ENCODE measurements at regions not wholly inside any gene's neighbourhood (a gene's known extent, or its start where the extent isn't known, plus 50 kb on each side); places are given as distances from the start of the nearest gene placed in this dataset.

DNA sequence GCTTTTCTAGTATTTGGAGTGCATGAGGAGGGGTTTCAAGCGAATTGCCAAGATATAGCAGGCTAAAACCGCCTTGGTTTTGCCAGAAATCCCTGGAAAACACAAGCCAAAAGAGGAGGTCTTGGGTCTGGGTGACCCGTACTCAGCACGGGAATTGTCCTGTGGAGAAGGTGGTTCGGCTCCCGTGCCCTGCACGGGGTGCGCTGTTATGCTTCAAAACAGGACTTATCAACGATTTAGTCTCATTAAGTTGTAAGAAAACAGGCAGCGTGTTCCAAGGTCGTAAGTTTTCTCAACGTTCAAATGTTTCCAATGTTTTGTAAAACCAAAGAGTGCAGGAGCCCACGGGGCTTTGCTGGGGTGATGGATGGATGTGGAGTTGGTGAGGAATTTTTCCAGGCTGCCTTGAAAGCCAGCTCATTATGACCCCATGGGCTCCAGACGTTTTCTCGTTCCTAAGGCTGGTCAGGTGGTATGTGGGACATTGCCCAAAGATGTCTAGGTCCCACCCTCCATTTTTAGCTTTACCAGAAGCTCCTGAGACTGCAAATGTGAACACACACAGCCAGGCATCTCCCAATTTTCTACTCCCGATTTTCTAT lies 75.4 kb upstream of the CLDN14 start:
- no peak for DNase-seq (ENCODE audit: low read depth)

DNA sequence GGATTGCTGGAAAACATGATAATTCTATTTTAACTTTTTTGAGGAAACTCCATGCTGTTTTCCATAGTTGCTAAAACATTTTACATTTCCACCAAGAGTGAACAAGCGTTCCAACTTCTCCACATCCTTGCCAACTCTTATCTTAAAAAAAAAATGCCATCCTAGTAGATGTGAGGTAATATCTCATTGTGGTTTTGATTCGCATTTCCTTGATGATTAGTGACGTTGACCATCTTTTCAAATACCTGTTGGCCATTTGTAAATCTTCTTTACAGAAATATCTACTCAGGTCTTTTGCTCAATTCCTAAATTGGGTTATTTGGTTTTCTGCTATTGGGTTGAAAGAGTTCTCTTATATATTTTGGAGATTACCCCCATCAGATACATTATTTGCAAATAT lies 77.4 kb upstream of the CLDN14 start:
- DNase-seq (ENCODE audit: low read depth), result no peak

DNA sequence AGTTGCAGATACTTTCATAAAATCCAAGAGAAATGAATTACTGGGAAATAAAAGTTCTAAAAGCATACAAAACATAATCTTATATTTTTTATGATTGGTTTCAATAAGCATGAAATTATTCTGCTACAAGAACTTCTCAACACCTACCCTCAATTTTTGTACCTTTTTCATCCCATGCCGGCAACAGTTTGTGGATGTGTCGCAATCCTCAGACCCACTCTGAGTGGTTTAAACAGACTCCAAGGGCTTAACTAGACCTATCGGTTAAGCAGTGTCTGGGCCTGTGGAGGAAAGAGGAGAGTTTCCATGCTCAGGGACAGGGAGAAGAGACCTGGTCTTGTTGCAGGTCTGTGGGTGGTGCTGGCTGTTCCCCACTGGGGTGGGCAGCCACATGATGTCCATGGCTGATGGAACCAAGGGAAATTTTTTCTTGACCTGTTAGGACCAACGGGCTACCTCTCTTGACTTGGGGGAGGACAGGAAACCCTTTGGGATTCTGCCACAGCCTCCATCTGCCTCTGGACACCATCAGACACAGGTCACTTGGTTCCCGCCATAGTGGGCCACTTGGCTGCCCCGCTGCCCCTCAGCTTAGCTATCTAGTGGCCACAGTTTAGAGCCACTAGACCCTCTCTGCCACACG lies 81.1 kb upstream of the CLDN14 start:
- no peak for DNase-seq (ENCODE audit: low read depth)

DNA sequence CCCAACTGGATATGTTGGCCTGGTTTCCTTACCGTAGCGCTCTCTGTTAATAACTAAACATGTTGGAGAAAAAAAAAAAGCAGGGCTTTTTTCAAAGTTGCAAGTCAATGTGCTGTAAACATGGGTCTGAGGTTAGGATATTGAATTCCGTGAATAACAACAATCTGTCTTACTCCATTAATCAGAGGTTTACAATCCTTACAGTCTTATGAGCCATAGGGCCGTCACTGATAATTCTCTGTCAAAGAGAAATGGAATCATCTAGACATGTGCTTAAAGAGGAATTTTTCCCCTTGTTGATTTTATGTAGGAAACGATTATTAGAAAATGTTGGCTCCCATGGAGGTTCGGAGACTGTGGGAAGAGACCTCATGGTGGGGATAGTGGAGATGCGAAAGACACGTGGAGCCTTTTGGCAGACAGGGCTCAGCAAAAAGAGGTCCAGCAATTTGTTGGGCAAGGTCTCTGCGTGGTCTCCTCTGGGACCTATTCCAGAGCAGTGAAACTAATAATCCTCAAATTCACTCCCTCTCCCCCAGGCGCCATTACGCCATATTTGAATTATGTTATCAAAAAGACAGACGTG lies 83.5 kb upstream of the CLDN14 start:
- no peak for DNase-seq (ENCODE audit: low read depth)

DNA sequence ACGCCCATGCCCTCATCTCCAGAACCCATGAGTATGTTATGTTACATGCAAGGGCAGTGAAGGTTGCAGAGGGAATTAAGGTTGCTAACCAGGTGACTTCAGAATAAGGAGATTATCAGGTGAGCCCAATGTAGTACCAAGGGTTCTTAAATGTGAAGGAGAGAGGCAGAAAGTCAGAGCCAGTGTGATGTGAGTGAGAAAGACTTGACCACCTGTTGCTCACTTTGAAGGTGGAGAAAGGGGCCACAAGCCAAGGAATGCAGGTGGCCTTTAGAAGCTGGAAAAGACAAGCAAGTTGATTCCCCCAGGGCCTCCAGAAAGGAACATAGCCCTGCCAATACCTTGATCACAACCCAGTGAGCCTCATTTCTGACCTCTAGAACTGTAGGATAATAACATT lies 84.7 kb upstream of the CLDN14 start:
- no peak for DNase-seq (ENCODE audit: low read depth)

DNA sequence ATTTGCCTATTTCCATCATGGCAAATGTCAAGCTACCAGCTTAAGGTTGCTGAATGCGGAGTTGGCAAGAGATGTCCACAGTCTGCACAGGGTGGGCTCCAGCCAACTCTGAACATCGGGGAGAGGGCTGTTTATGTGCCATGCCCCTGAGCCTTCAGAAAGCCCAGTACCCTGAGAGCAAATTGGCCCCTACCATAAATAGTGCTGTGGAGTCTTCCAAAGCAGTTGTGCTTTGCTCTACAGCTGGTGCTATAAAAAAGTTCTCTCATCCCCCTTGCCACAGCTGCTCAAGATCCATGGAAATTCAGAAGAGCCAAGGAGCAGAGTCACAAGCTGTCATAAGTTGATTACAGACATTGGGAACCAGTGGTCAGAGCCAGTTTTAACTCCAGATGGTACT lies 85.6 kb upstream of the CLDN14 start:
- DNase-seq (ENCODE audit: low read depth), result no peak

DNA sequence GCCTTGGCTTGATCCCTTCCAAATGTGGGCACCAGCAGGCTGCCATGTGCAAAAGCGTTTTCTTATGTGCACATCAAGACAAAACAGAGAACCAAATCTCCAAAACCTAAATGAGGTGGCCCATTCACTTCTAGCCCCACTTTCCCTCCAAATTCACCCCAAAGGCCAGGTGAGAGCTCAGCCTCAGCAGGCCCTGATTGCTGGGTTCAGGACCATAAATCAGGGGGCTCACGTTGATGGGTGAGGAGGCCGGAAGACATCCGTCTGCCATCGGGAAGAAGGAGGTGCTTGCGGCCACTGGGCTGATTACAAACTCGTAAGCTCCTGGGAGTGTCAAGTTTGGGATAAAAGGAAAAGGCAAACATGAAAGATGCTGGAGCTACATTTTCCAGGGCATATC lies 86.7 kb upstream of the CLDN14 start:
- no peak for DNase-seq (ENCODE audit: low read depth)

DNA sequence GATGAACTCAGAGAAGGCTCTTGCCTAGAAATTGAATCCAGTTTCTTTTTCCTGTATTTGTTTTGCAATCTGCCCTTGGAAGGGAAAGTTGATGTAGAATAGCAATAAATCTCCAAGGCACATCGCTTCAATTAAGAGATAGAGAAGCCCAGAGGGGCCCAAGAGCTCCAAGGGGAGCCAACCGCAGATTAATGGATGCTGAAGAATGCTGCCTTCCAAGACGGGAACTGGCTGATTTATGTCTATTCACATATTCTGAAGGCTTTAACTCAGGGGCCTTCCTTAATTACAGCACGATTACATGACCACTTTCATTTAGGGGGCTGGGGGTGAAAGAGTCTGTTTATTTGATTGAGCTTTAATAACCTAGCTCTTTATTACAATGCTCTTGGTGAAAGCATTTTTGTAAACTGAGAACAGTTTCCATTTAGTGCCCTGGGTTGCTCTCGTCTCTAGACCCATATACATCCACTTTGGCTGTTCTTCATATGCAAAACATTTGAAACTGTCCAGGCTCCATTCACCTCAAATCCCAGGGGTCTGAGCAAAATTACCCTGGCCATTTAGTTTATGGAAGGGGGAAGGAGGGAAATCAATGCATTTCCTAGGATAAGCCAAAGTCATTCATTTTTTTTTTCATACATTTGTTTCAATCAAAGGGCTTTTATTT lies 87.4 kb upstream of the CLDN14 start:
- DNase-seq (ENCODE audit: low read depth), result no peak

DNA sequence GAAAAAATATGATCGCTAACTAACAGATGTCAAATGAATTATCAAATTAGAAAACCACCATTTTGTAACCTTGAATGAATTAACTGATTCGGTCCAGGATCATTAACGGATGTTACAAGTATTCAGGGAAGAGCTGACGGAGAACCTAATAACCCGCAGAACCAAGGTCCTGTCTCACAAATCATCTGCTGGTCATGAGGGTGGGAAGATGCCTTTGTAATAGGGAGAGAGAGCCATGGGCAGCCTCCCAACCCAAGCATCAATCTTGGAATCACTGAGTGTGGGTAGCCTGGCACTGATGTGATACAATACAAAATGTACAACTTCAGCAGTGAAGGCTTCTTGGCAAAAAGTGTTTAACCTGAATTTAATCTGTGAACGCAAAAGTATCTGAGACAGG lies 89.6 kb upstream of the CLDN14 start:
- DNase-seq (ENCODE audit: low read depth), result no peak

DNA sequence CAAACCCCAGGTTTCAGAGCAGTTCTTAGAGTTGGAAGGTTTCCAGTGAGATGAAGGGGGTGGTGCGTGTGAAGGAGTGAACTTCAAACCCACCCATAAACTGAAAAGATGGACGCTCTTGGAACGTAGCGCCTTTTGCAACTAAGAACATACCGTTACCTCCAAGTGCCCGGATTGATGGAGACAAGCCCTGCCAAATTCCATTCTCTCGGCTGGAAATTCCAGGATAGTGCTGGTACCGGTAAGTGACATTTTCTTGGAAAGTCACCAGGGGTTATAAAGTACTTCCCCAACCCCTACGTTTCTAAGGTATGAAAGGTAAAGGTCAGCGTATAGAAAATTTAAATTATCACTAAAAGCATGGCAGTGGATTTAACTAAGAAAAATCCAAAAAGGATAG lies 91.6 kb upstream of the CLDN14 start:
- no peak for DNase-seq (ENCODE audit: low read depth)

DNA sequence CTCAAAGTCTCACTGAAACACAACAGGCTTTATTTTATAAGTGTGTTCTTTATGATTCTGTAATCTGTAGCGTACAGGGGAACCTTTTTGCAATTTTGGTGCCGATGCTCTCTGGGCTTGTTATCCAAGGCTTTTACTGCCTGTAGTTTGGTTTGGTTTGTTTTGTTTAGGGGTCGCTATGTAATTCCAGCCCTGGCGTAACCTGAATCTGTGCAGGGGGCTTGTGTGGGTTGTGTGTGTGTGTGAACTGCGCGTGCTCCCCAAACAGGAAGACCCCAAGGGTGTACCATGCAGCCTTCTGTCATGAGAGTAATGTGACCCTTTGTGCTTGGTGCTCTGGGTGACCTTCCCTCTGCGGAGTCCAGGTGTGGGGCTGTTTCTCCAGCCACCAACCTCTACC lies 92.1 kb upstream of the CLDN14 start:
- no peak for DNase-seq (ENCODE audit: low read depth)

DNA sequence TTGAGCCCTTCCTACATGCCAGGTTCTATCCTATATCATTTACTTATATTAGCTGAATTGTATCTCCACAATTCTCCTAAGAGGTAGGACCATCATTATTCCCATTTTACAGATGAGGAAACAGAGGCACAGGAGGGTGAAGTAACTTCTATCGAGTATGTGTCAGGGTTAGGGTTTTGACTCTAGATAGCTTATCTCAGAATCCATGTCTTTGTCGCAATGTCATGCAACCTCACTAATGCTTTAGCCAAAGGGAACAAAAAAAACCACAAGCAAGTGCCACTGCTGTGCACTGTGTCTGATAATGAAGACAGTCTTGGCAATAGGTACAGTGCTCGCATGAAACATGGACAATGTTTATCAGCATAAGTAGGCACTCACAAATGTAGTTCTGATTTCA lies 95.4 kb upstream of the CLDN14 start:
- DNase-seq (ENCODE audit: low read depth), result no peak

DNA sequence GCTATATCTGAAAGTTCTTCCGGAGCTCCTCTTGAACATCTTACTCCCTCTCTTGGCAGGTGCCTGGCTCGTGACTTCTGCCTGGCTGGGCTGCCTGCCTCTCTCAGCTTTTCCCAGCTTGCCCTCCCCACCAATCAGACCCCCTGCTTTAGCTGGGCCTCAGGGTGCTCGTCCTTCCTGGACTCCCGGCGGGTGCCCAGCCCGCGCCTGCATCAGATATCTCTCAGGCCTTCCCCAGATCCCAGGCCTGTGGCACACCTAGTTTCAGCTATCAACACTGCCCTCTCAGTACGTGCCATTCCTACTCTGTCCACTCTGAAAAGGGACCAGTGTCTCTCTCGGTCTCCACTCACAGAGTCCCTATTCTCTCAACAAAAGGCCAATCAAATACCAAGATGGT lies 96.5 kb upstream of the CLDN14 start:
- no peak for DNase-seq (ENCODE audit: low read depth)

DNA sequence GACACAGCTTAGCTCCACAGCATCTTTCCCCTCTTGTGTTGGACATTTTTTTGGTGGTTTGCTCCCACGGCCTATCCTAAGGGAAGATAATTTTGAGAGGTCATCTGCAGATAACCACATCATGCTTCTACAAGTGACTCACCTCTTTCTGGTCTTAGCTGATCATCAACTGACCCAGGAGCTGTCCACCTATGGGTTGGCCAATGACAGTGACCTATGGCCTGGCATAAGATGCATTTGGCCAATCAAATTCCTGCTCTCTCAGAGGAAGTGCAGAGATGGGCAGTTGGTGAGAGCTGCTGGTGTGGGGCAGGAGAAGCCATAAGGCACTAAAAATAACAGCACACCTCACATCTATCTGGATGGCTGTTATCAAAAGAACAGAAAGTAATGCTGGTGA lies 100.0 kb upstream of the CLDN14 start:
- no peak for DNase-seq (ENCODE audit: low read depth)

DNA sequence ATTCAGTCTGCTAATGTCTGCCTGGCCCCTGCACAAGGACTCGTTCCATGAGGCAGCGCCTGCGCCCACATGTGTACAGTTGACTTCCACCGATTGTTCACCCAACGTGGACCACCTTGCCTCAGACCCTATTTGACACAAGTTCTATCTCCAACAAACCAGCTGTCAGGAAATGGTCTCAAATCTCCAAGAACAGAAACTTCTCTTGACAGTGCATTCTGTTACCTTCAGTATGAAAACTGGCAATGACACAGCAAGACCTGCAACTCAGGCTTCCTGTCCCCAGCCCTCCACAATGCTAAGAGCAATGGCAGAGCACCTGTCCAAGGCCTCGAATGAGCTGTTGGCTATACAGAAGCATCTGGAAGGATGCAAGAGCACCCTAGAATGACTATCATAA lies 102.3 kb upstream of the CLDN14 start:
- DNase-seq (ENCODE audit: low read depth), result no peak

DNA sequence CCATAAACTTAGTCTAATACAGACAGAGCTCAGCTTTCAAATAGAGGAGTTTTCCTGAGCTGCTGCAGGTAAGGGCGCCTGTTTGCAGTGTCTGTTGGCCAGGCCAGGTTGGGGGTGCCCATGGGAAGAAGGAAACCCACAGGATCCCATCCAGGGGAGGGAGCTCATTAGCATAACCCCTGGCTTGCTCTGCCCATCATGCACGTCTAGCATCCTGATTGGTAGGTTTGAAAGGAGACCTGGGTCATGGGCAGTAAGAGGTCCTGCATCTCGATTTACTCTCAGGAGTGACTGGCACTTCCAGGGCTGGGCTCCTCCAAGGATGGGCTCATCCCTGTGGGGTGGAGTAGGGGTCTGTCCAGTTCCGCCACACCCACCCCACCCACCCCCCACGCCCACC lies 103.7 kb upstream of the CLDN14 start:
- no peak for DNase-seq (ENCODE audit: low read depth)

DNA sequence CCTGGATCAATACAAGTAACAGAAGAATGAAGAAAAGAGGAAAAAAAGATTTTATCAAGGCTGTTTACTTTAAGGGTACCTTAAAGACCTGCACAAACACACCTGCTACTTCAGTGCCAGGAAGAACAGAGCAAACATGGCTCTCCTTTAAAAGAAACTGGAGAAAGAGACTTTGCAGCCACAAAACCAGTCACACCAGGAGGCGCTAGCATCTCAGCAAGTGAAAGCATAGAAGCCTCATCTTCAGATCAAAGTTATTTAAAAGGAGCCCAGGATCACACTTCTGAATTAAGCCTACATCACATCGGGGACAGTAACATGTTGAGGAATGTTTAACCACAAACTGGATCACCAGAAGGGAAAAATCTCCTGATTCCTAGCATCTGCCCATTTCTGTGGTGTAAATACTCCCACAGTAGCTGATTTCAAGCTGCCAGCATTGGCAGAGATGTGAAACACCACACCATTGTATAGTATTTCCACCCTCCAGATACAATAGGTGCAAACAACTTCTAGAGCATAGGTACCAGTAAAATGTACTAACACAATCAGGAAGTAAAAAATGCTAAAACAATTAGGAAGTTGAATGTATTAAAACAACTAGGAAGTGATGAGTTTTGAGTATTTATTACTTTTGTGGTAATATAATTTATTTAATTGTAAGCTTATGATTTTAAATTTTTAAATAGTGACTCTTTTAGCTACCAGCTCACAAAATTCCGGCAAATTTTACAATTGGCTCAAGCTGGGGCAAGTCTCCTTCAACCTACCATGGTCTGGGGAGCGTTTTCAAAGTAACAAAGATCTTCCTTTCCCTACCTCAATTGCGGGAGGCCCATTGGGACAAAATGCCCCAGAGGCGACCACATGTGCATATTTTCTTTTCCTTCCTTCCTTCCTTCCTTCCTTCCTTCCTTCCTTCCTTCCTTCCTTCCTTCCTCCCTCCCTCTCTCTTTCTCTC lies 105.3 kb upstream of the CLDN14 start:
- no peak for DNase-seq (ENCODE audit: low read depth)

DNA sequence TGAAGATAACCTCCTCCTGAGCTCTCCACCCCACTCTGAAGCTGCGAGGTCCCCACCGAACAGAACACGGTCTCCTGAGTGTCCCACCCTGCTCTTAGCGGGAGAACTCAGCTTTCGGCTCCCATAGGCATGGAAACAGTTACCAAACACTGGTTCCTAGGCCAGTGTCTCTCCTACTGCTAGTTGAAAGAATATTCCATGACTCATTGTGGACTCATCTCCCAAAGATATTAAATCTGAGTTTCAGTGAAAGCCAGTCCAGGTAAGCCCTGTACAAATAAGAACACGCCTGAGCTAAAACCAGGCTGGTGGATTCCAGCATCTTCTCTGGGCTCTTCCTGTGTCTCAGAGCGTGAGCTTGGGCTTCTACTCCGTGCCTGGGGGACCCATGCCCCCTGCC lies 107.5 kb upstream of the CLDN14 start:
- DNase-seq (ENCODE audit: low read depth), result no peak

DNA sequence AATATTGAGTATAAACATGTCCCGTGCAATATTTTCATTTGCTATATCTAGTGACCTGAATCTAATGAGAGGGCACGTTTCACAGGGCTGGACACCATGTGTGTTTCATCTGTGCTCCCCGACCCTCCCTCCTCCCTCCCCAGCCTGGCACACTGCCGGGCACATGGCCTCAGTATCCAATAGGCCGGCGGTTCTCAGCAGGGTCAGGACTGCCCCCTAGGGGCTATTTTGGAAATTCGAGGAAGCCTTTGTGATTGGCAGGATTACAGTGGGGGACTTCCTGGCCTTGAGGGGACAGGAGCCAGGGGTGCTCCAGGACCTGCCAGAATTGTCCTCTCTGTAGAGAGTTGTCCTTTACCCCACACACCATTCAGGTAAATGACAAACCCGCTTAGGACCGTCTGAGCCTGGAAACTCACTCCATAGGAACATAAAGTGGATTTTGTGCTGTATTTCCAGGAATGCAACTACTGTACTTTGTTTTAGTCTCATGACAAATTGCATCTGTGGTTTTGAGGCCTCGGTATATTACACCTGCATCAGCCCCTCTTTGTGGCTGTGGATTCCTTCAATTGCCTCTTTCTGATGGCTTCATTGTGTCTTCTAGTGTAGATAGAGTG lies 109.5 kb upstream of the SIM2 start:
- no peak for DNase-seq (ENCODE audit: low read depth)

DNA sequence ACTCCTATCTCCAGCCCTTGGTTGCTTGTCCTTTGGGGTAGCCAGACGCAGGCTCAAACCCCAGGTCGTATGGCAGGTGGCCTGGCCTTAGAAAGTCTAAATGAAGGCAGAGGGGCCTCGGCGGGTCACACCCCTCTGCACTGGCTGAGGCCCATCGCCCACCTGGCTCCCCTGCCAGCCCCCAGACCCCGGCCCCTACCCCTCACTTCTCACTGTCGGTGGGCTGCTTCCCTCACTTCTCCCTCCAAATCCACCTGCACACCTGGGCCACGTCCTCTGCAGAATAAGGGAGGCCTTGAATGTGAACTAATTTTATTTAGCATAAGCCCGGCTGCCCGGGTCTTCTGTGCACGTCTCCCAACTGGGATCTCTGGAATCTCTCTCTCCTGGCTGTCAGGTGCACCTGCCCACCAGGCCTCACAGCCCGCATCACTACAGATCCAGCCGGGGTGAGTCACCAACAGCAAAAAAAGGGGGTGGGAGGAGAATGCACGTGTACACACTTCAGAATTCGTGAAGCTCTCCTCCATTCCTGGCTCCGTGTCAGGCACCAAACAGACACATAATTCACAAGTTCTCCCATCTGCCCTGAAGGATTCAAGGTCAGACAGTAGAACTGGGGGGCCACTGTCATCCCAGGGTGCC lies 107.5 kb upstream of the SIM2 start:
- DNase-seq (ENCODE audit: low read depth), result no peak

DNA sequence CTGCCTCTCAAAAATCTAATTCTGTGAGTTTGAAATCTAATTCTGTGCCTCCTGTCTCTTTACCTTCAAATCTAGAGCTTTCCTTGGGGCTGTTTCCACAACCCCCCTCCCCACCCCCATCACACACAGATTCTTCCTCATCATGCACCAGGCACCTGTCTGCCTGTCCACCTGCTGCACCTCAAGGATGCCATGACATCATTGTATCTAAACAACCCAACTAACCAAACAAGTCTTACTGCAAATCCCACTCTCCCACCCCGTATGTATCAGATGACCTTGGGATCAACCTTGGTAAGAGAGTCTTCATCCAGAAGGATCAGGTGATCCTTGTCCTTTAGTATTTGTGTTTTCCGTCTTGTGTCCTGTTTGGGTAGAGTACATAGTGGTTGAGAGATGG lies 102.7 kb upstream of the SIM2 start:
- DNase-seq (ENCODE audit: low read depth), result no peak
